Activated naive CD4-positive, alpha-beta T cell treated with anti-CD3 and anti-CD28 coated beads, Interleukin-2, amount 50 U/mL, for 24 hours (primary cell): ENCODE measurements at regions not wholly inside any gene's neighbourhood (a gene's known extent, or its start where the extent isn't known, plus 50 kb on each side); places are given as distances from the start of the nearest gene placed in this dataset.

Experiments
- H3K27ac Mint-ChIP-seq: one replicate; pipeline ENCODE4 v1.8.0; 2021; ENCODE audit warnings: mild to moderate bottlenecking, mixed read lengths
- H3K27me3 Mint-ChIP-seq: one replicate; pipeline ENCODE4 v1.8.0; 2021; ENCODE audit warnings: mixed read lengths
- H3K36me3 Mint-ChIP-seq: one replicate; pipeline ENCODE4 v1.8.0; 2021; ENCODE audit warnings: mixed read lengths
- H3K4me1 Mint-ChIP-seq: one replicate; pipeline ENCODE4 v1.8.0; 2021; ENCODE audit warnings: mixed read lengths
- H3K4me3 Mint-ChIP-seq: one replicate; pipeline ENCODE4 v1.8.0; 2021; ENCODE audit warnings: mild to moderate bottlenecking, mixed read lengths
- H3K9me3 Mint-ChIP-seq: one replicate; pipeline ENCODE4 v1.8.0; 2021; ENCODE audit warnings: mixed read lengths

DNA sequence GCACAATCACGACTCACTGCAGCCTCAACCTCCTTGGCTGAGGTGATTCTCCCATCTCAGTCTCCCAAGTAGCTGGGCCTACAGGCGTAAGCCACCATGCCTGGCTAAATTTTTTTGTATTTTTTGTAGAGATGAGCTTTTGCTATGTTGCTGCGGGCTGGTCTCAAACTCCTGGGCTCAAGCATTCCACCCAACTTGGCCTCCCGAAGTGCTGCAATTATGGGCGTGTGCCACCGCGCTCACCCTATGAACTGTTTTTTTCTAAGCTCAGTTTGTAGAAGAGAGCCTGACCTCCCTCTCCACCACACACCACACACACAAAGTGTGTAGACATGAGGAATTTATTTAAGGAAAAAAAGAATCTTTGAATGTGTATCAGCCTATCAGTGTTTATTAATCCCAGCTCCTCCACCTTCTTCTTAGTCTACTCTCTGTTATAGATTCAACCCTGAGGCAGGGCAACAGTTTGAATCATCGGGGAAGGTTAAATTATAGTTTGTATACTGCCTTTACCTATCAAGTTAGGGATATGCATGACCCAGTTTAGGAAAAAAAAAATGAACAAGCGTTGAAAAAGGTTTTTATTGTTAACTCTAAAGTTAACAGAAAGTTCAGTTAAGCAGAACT, 74.1 kb downstream of the PLEKHG1 start:
- Mint-ChIP-seq H3K4me1 (no peaks in the 10 kb centered on the region), H3K9me3 (no peaks in the 10 kb centered on the region), H3K27me3 (peaks cover 8% of the 10 kb centered on the region), H3K36me3 (no peaks in the 10 kb centered on the region), H3K27ac (no peak overlapping the region), H3K4me3 (no peak overlapping the region)

DNA sequence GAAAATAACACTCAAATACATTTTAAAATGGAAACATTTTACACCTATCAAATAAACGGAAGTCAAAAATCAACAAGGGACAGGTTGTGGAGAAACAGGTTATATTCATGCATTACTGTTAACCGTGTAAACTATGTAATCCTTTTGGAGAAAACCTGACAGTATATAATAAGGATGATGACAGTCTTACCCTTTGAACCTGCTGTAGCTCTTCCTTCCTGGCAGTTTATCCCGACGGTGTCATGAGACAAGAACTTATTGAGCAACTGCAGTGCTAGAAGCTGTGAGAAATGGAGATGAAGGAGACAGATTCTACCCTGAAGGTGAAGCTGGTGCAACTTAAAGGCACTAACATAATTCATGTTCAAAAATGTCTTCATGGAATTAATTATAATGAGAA, 76.7 kb downstream of the PLEKHG1 start:
- no peaks in the 10 kb centered on the region for H3K9me3 Mint-ChIP-seq
- no peaks in the 10 kb centered on the region for H3K36me3 Mint-ChIP-seq
- H3K27ac Mint-ChIP-seq: no peak overlapping the region
- H3K27me3 Mint-ChIP-seq: peaks cover 8% of the 10 kb centered on the region
- H3K4me1 Mint-ChIP-seq: no peaks in the 10 kb centered on the region
- H3K4me3 Mint-ChIP-seq: no peak overlapping the region

DNA sequence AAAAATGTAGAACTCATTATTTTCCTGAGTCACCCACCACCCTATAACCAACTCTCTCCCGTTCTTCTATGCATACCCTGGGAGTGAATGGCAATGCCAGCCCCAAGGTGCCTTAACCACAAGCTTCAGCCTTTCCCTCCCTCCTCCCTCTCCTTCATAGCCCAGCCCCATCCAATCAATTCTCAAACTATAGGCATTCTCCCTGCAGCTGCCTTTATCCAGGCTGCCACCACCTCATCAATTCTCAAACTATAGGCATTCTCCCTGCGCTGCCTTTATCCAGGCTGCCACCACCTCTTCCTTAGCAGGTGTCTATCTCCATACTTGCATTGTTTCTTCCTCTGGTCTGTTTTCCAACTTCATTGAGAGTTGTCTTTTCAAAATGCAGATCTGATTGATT, 77.1 kb downstream of the PLEKHG1 start:
- H3K4me3 Mint-ChIP-seq: no peak overlapping the region
- peaks cover 6% of the 10 kb centered on the region for H3K27me3 Mint-ChIP-seq
- no peaks in the 10 kb centered on the region for H3K36me3 Mint-ChIP-seq
- H3K9me3 Mint-ChIP-seq: no peaks in the 10 kb centered on the region
- H3K4me1 Mint-ChIP-seq: no peaks in the 10 kb centered on the region
- H3K27ac Mint-ChIP-seq: no peak overlapping the region

DNA sequence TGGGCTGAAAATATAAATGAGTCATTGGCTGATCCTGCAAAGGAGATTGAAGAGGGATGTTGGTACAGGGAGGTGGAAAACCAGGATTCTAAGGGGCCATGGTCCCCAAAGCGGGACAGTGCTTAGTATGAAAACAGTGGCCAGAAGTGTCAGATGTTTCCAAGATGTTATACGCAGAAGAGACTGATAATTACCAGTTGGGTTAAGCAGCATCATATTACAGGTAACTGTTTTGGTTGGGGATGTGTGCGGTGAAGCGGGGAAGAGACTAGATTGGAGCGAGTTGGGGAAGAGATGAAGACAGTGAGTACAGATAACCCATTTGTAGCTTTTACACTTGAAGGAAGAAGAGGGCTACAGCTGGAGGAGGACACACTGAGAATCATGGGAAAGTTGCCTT, 80.8 kb downstream of the PLEKHG1 start:
- Mint-ChIP-seq H3K36me3 (no peaks in the 10 kb centered on the region), H3K4me3 (no peak overlapping the region), H3K9me3 (no peaks in the 10 kb centered on the region), H3K27me3 (peaks cover 4% of the 10 kb centered on the region), H3K27ac (no peak overlapping the region), H3K4me1 (no peaks in the 10 kb centered on the region)

DNA sequence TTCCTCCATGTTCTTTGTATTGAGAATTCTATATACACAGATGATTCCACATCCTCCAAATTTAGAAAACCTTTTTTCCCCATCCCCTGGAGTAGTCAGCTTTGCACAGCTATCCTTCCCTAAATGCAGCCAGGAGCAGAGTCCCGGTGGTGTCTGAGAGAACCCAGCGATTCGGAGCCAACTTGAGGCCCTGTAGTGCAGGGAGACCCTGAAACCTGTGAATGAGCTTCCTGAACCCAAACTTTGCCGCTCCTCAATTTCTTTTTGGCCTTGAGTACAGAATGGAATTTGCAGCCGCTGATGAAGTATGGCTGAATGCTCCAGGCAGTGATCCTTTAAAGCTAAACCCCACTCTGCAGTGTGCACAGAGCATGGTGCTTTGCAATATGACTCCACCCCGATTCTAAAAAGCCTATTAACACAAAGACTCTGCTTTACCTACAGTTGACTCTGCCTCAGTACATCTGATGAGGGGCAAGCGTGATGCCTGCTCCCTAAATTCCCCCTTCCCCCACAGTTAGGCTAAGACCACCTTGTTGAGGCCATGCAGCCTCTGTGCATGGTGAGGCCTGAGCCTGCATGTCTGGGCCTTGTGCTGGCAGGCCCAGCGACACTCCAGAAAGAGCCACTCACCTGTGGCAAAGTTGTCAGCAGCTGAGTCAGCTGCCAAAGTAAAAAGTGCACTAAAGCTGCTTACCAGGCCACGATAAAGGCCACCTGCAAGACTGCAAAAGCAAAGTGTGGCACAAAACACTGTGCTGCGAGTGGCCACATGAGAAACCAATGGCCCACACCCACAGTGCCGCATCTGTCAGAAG, 82.1 kb downstream of the PLEKHG1 start:
- Mint-ChIP-seq H3K27ac (no peak overlapping the region), H3K27me3 (peaks cover 4% of the 10 kb centered on the region), H3K4me1 (no peaks in the 10 kb centered on the region), H3K9me3 (no peaks in the 10 kb centered on the region), H3K4me3 (no peak overlapping the region), H3K36me3 (no peaks in the 10 kb centered on the region)

DNA sequence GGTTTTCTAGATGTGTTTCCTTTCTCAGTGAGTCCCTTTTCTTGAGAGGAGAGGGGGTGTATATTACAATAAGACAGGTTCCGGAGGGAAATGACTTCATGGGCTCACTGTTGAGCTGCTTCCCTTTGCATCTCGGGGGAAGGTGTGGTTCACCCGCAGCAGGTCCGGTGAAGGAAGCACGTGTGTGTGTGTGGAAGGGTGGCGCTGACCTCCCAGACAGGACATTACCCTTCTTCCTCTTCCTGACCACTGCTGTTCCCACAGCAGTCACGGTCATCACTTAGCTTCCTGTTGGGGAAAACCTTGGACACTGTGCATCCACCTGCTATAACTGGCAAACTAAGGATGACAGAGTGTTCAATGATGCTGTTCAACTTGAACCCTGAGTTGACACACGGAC, 83.6 kb downstream of the PLEKHG1 start:
- Mint-ChIP-seq H3K4me3 (no peak overlapping the region), H3K27ac (no peak overlapping the region), H3K9me3 (no peaks in the 10 kb centered on the region), H3K27me3 (peaks cover 3% of the 10 kb centered on the region), H3K4me1 (no peaks in the 10 kb centered on the region), H3K36me3 (no peaks in the 10 kb centered on the region)

DNA sequence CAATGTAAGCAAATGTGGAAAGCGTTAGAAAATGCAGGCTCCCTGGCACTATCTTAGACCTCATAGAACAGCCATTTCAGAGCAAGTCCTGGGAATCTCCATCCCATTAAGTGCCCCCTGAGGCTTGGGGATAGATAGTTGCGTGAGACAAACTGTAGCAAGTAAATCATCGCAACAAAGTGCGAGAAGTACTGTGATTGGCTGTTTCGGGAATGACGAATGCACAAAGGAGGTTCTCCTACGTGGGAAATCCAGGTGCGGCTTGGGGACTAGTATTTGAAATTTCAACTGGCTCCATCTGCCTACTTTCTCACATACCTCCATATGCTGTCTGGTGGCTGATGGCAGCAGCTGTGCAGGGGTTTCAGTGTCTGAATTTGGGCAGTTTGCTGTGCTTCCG, 84.5 kb downstream of the PLEKHG1 start:
- Mint-ChIP-seq H3K27ac (no peak overlapping the region), H3K36me3 (no peaks in the 10 kb centered on the region), H3K27me3 (peaks cover 3% of the 10 kb centered on the region), H3K4me1 (no peaks in the 10 kb centered on the region), H3K9me3 (no peaks in the 10 kb centered on the region), H3K4me3 (no peak overlapping the region)

DNA sequence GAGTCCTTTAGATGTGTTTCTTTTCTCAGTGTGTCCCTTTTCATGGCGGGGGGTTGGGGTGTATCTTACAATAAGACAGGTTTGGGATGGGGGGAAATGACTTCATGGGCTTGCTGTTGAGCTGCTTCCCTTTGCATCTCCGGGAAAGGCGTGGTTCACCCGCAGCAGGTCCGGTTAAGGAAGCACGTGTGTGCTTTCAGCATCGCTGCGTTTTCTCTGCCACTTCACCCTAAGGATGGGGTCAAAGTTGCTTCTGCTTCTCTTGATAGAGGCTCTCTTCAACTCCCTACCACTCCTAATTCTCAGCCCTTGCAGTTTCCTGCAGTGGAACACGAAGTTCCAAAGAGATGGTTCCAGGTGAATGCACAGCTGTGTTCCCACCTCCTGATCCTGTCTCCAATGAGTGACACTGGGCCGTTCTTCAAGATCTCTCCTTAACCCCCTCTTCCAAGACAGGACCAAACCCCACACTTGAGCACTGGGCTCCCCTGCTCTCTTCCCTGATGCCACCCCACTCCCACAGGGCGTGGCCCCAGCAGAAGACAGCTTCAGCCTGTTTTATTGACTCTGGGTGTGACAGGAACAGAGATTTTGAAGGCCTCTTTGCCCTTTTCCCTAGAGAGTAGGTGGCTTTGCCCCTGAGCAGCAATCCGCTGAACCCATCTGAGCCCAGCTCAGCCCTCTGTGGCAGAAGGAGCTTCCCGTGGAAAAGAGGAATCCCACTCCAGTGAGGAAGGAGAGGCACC, 85.2 kb downstream of the PLEKHG1 start:
- H3K36me3 Mint-ChIP-seq: no peaks in the 10 kb centered on the region
- peaks cover 3% of the 10 kb centered on the region for H3K27me3 Mint-ChIP-seq
- H3K4me1 Mint-ChIP-seq: no peaks in the 10 kb centered on the region
- H3K27ac Mint-ChIP-seq: no peak overlapping the region
- H3K9me3 Mint-ChIP-seq: no peaks in the 10 kb centered on the region
- H3K4me3 Mint-ChIP-seq: no peak overlapping the region

DNA sequence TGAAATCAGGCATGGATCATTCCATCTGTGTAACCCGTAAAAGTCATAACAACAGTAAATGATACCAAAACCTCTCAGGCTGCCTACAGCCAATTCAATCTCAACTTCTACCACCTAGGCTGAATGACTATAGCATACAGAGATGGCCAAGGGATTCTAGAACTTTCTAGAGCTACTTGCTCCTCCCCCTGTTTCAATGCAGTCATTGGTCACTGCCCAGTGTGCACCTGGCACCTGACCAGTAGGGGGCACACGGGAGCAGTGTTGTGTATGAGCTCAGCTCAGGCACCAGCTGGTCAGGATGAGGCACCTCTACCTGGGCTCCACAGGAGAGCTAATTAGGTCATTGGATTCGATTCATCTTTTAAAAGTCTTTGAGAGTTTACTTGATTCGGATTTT, 86.2 kb downstream of the PLEKHG1 start:
- no peaks in the 10 kb centered on the region for H3K4me1 Mint-ChIP-seq
- no peaks in the 10 kb centered on the region for H3K36me3 Mint-ChIP-seq
- no peak overlapping the region for H3K27ac Mint-ChIP-seq
- no peak overlapping the region for H3K4me3 Mint-ChIP-seq
- H3K9me3 Mint-ChIP-seq: no peaks in the 10 kb centered on the region
- peaks cover 3% of the 10 kb centered on the region for H3K27me3 Mint-ChIP-seq

DNA sequence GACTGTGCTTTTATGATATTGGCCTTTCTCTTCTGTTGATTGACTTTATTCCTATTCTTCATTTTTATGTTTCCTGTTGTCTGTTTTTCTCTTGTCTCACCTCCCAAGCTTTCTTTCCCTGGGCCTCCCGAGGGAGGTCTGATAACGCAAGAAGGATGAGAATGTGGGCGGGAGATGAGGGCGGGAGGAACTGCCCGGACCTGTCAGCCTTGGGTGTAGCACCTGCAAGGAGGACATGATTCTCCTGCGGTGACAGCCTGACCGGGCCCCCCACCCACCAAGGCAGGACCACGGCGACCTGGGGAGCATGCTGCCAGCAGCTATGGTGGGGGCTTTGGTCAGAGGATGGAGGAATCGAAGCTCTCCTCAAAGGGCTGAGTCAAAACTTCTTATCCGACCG, 86.9 kb downstream of the PLEKHG1 start:
- Mint-ChIP-seq H3K36me3 (no peaks in the 10 kb centered on the region), H3K9me3 (no peaks in the 10 kb centered on the region), H3K27me3 (peaks cover 3% of the 10 kb centered on the region), H3K4me3 (no peak overlapping the region), H3K27ac (no peak overlapping the region), H3K4me1 (no peaks in the 10 kb centered on the region)

DNA sequence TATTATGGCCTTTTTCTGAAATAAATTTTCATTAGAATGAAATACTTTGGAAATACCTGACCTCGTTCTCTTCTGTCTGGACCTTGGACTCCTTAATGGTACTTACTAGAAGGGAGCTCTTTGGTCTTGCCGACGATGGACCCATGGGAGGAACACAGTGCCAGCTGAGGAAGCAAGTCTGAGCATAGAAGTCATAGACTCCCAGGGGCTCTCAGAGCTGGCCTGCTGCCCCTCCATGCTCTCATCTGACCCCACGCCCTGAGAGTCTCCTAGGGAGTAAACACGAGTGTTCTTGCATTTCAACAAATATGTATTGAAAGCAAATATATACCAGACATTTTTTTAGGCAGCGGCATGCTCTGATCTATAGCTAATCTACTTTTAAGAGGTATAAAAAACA, 87.8 kb downstream of the PLEKHG1 start:
- no peaks in the 10 kb centered on the region for H3K36me3 Mint-ChIP-seq
- H3K27ac Mint-ChIP-seq: no peak overlapping the region
- H3K9me3 Mint-ChIP-seq: no peaks in the 10 kb centered on the region
- no peak overlapping the region for H3K4me3 Mint-ChIP-seq
- no peaks in the 10 kb centered on the region for H3K4me1 Mint-ChIP-seq
- H3K27me3 Mint-ChIP-seq: peaks cover 3% of the 10 kb centered on the region

DNA sequence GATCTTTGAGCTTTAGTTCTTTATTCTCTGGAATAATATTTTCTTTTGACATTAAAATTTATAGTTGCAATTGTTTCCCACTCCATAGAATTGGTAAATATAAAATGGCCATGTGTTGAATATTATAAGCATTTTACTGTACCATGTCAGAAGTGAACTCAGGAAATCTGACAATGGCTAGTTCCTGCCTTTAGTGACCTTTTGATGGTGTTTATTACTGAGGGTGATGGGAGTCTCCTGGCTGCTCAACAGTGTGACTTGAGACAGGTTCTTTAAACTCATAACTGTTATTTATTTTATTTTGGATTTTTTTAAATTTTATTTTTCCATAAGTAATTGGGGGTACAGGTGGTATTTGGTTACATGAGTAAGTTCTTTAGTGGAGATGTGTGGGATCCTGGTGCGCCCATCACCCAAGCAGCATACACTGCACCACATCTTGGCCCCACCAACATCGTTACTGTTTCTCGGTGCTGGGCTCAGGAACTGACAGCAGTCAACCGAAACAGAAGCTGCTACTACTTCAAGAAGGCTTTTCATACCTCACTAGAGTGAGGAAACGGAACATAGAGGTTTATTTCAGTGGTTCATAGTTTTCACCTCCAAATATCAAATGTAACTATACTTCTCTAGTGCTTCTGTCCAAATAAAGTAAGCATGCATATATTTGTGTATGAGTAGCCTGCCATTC, 90.4 kb downstream of the PLEKHG1 start:
- no peaks in the 10 kb centered on the region for H3K27me3 Mint-ChIP-seq
- H3K4me1 Mint-ChIP-seq: no peaks in the 10 kb centered on the region
- H3K9me3 Mint-ChIP-seq: no peaks in the 10 kb centered on the region
- H3K36me3 Mint-ChIP-seq: no peaks in the 10 kb centered on the region
- H3K27ac Mint-ChIP-seq: no peak overlapping the region
- no peak overlapping the region for H3K4me3 Mint-ChIP-seq

DNA sequence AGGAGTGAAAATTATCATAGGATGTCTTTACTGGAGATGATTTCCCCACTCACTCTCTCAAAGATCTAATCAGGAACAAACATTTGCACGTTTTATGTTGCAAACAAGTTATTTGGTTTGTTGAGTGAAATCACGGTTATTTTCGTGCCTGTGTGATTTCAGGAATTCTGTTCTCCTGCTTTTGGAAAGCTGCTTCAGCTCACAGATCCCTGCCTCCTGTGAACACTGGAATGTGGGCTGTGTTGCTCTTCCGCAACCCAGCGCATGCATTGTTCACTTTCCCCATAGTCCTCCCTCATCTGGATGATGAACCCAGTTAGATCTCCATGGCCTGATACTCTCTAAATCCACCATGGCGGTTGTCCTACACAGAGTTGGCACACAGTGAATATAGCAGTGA, 91.0 kb downstream of the PLEKHG1 start:
- H3K4me1 Mint-ChIP-seq: no peaks in the 10 kb centered on the region
- H3K9me3 Mint-ChIP-seq: no peaks in the 10 kb centered on the region
- H3K4me3 Mint-ChIP-seq: no peak overlapping the region
- no peaks in the 10 kb centered on the region for H3K36me3 Mint-ChIP-seq
- no peak overlapping the region for H3K27ac Mint-ChIP-seq
- no peaks in the 10 kb centered on the region for H3K27me3 Mint-ChIP-seq

DNA sequence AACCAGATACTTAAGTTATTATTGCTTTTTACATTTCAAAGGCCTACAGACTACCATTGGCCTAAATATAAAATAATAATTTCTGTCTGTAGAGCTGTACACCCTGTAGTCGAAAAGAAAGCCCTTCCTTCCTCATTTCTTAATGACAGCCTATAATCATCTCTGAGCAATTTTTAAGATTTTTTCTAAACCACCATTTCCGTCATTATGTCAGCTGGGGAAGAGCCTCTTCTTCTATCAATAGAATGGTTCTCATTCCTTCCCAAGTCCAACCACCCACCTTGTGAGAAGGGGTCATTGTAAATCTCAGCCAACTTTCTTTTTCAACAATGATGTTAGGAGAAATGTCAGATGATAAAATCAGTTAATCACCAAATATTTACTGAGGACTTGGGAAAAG, 91.8 kb downstream of the PLEKHG1 start:
- Mint-ChIP-seq H3K36me3 (no peaks in the 10 kb centered on the region), H3K9me3 (no peaks in the 10 kb centered on the region), H3K27me3 (no peaks in the 10 kb centered on the region), H3K4me1 (no peaks in the 10 kb centered on the region), H3K27ac (no peak overlapping the region), H3K4me3 (no peak overlapping the region)

DNA sequence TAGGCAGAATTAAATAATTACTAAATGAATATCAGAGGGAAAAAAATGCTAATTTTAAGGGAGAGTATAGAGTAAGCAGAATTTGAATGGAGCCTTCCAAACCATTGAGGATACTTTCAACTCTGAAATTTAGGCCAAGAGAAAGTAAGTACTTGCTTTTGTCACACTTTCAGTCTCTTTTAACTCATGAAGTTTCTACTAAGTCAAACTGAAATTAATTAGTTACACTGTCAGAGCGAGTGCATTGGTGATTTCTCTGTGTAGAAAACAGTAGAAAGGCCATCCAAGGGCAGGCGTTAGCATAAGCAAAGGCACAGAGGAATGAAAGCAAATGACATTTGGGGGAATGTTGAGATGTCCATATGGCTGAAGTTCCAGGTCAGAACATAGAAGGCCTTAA, 92.9 kb downstream of the PLEKHG1 start:
- no peaks in the 10 kb centered on the region for H3K27me3 Mint-ChIP-seq
- no peak overlapping the region for H3K4me3 Mint-ChIP-seq
- H3K36me3 Mint-ChIP-seq: no peaks in the 10 kb centered on the region
- H3K4me1 Mint-ChIP-seq: no peaks in the 10 kb centered on the region
- H3K27ac Mint-ChIP-seq: no peak overlapping the region
- H3K9me3 Mint-ChIP-seq: no peaks in the 10 kb centered on the region

DNA sequence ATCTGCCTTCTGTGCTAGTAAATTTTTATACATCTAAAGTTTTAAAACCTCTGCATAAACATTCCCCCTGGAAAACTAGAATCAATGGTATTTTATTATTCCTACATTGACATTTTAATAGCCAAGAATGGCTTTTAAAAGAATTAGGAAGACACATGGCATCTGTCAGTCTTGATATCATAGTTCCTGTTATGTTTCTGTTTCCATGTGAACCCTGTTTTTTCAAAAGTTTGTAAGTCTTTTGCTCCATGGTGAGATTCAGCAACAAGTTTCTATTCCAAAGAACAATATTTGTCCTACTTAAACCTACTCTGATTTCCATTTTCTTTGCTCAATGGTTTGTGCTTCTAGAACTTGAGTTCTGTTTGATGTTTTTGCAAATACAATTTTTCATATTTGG, 95.2 kb downstream of the PLEKHG1 start:
- Mint-ChIP-seq H3K27me3 (no peaks in the 10 kb centered on the region), H3K9me3 (no peaks in the 10 kb centered on the region), H3K27ac (no peak overlapping the region), H3K36me3 (no peaks in the 10 kb centered on the region), H3K4me1 (no peaks in the 10 kb centered on the region), H3K4me3 (no peak overlapping the region)
